ENCODE measurements at regions not wholly inside any gene's neighbourhood (a gene's known extent, or its start where the extent isn't known, plus 50 kb on each side); places are given as distances from the start of the nearest gene placed in this dataset.
A peak's percentile ranks its signal among the peaks of the same experiment; 100 is the strongest.

GRCh38 chr3:195005759-195006510, 265.0 kb downstream of the XXYLT1 start:
- peak in 1 of 42 donors; percentile 10 for DNase-seq
- intact Hi-C loops (cut with DNase I), result no loop called here

- peak in 2 of 42 donors; percentile 6 to 11 for DNase-seq
- intact Hi-C loops (cut with DNase I), result no loop called here
Measured at GRCh38 chr3:195007151-195007550, 263.8 kb downstream of the XXYLT1 start.

GRCh38 chr3:195007766-195008165, 263.2 kb downstream of the XXYLT1 start:
- intact Hi-C loops (cut with DNase I), result no loop called here
- DNase-seq, result peak in 1 of 42 donors; percentile 7

GRCh38 chr3:195008816-195009215, 262.1 kb downstream of the XXYLT1 start:
- DNase-seq, result peak in 2 of 42 donors; percentile 6 to 26
- intact Hi-C loops (cut with DNase I), result no loop called here

- intact Hi-C loops (cut with DNase I), result no loop called here
Measured at GRCh38 chr3:195009616-195010015, 261.3 kb downstream of the XXYLT1 start.

GRCh38 chr3:195010551-195011100, 260.3 kb downstream of the XXYLT1 start:
- peak in 2 of 42 donors; percentile 5 to 15 for DNase-seq
- intact Hi-C loops (cut with DNase I), result no loop called here

More at GRCh38 chr3:195009616-195010015, 261.3 kb downstream of the XXYLT1 start:
- DNase-seq, result peak in 2 of 42 donors; percentile 8 to 27

GRCh38 chr3:195011231-195011834, 259.6 kb downstream of the XXYLT1 start:
- peak in 2 of 42 donors; percentile 6 to 10 for DNase-seq
- intact Hi-C loops (cut with DNase I), result no loop called here

- peak in 2 of 42 donors; percentile 5 to 15 for DNase-seq
- intact Hi-C loops (cut with DNase I), result no loop called here
Measured at GRCh38 chr3:195012100-195012499, 258.9 kb downstream of the XXYLT1 start.

GRCh38 chr3:195012571-195012970, 258.4 kb downstream of the XXYLT1 start:
- DNase-seq, result peak in 1 of 42 donors; percentile 8
- intact Hi-C loops (cut with DNase I), result no loop called here

- DNase-seq, result peak in 3 of 42 donors; percentile 11 to 32 (median 21)
- intact Hi-C loops (cut with DNase I), result no loop called here
Measured at GRCh38 chr3:195013411-195014361, 257.3 kb downstream of the XXYLT1 start.

- DNase-seq, result peak in 2 of 42 donors; percentile 2 to 14
- intact Hi-C loops (cut with DNase I), result no loop called here
Measured at GRCh38 chr3:195015021-195015420, 255.9 kb downstream of the XXYLT1 start.

- peak in 3 of 42 donors; percentile 5 to 7 (median 6) for DNase-seq
- intact Hi-C loops (cut with DNase I), result no loop called here
Measured at GRCh38 chr3:195017151-195017550, 253.8 kb downstream of the XXYLT1 start.

All from head of caudate nucleus (tissue), 42 donors.